ENCODE measurements at regions not wholly inside any gene's neighbourhood (a gene's known extent, or its start where the extent isn't known, plus 50 kb on each side); places are given as distances from the start of the nearest gene placed in this dataset.

GRCh38 chr16:59758848-59759247 lies 1024.7 kb upstream of the GOT2 start:
- ChIA-PET POLR2A (no interaction called here), CTCF (no interaction called here)
- no peak for TF ChIP-seq CTCF (IDR thresholded peaks at IDR 0.05; ENCODE audit: insufficient read depth, low read depth, low read length)
- DNase-seq (ENCODE audit: low read depth) = no peak
- Histone ChIP-seq H3K27me3 (ENCODE audit: control insufficient read depth, insufficient read depth, low read length) (no peaks in the 10 kb centered on the region), H3K4me3 (ENCODE audit: low read depth, low read length) (no peak overlapping the region), H3K36me3 (ENCODE audit: control insufficient read depth, insufficient read depth, low read length) (no peaks in the 10 kb centered on the region)

GRCh38 chr16:59754854-59755253 lies 1020.7 kb upstream of the GOT2 start:
- no peak overlapping the region for H3K4me3 ChIP-seq (ENCODE audit: low read depth, low read length)
- H3K27me3 ChIP-seq (ENCODE audit: control insufficient read depth, insufficient read depth, low read length) = no peaks in the 10 kb centered on the region
- CTCF ChIA-PET = no interaction called here
- H3K36me3 ChIP-seq (ENCODE audit: control insufficient read depth, insufficient read depth, low read length) = no peaks in the 10 kb centered on the region
- TF ChIP-seq CTCF (IDR thresholded peaks at IDR 0.05; ENCODE audit: insufficient read depth, low read depth, low read length) = no peak
- no peak for DNase-seq (ENCODE audit: low read depth)
- POLR2A ChIA-PET = no interaction called here

- ChIA-PET CTCF (interaction anchor here (0.6 kb wide), 1 partner anchor 193 kb away, joined by 3 read pairs; no protein-coding TSS in a partner anchor), POLR2A (no interaction called here)
- H3K27me3 ChIP-seq (ENCODE audit: control insufficient read depth, insufficient read depth, low read length) = no peaks in the 10 kb centered on the region
- TF ChIP-seq CTCF (IDR thresholded peaks at IDR 0.05; ENCODE audit: insufficient read depth, low read depth, low read length) = no peak
- no peak for DNase-seq (ENCODE audit: low read depth)
- H3K4me3 ChIP-seq (ENCODE audit: low read depth, low read length) = no peak overlapping the region
- H3K36me3 ChIP-seq (ENCODE audit: control insufficient read depth, insufficient read depth, low read length) = no peaks in the 10 kb centered on the region
Measured at GRCh38 chr16:59749662-59750336, 1015.7 kb upstream of the GOT2 start.

GRCh38 chr16:59748531-59748930 lies 1014.4 kb upstream of the GOT2 start:
- POLR2A ChIA-PET = no interaction called here
- CTCF ChIA-PET = no interaction called here
- no peak for DNase-seq (ENCODE audit: low read depth)
- H3K27me3 ChIP-seq (ENCODE audit: control insufficient read depth, insufficient read depth, low read length) = no peaks in the 10 kb centered on the region
- H3K4me3 ChIP-seq (ENCODE audit: low read depth, low read length) = no peak overlapping the region
- H3K36me3 ChIP-seq (ENCODE audit: control insufficient read depth, insufficient read depth, low read length) = no peaks in the 10 kb centered on the region
- no peak for TF ChIP-seq CTCF (IDR thresholded peaks at IDR 0.05; ENCODE audit: insufficient read depth, low read depth, low read length)

GRCh38 chr16:59743504-59743903 lies 1009.4 kb upstream of the GOT2 start:
- ChIA-PET CTCF (no interaction called here), POLR2A (no interaction called here)
- H3K4me3 ChIP-seq (ENCODE audit: low read depth, low read length) = no peak overlapping the region
- no peak for DNase-seq (ENCODE audit: low read depth)
- no peaks in the 10 kb centered on the region for H3K27me3 ChIP-seq (ENCODE audit: control insufficient read depth, insufficient read depth, low read length)
- no peak for TF ChIP-seq CTCF (IDR thresholded peaks at IDR 0.05; ENCODE audit: insufficient read depth, low read depth, low read length)
- H3K36me3 ChIP-seq (ENCODE audit: control insufficient read depth, insufficient read depth, low read length) = no peaks in the 10 kb centered on the region

Measured in BJ (cell line).